Neural cell (in vitro differentiated cells): ENCODE measurements at regions not wholly inside any gene's neighbourhood (a gene's known extent, or its start where the extent isn't known, plus 50 kb on each side); places are given as distances from the start of the nearest gene placed in this dataset.

Source experiments
- CTCF ChIP-seq: fragments of 450-650 bp; IDR thresholded peaks from 2 replicates; pipeline ENCODE4 v1.5.1; 2014; ENCODE audit warnings: antibody characterized with exemption, mild to moderate bottlenecking, moderate library complexity; ENCODE audit not compliant: poor library complexity, severe bottlenecking
- EP300 ChIP-seq: fragments of 450-650 bp; conservative IDR thresholded peaks from 2 replicates; pipeline ENCODE4 v1.6.1; 2014; ENCODE audit warnings: antibody characterized with exemption, mild to moderate bottlenecking, moderate library complexity; ENCODE audit not compliant: poor library complexity, severe bottlenecking
- EZH2 ChIP-seq: fragments of 200-600, 300-800 bp; shearing (Covaris generic), sonication (generic); IDR thresholded peaks from 2 replicates; pipeline ENCODE4 v1.6.1; 2014; ENCODE audit warnings: antibody characterized with exemption, low read length, borderline replicate concordance, mild to moderate bottlenecking; ENCODE audit not compliant: insufficient read depth, poor library complexity, severe bottlenecking
- MXI1 ChIP-seq: fragments of 450-650 bp; conservative IDR thresholded peaks from 2 replicates; pipeline ENCODE4 v1.6.1; 2014; ENCODE audit warnings: antibody characterized with exemption, mild to moderate bottlenecking; ENCODE audit not compliant: poor library complexity, severe bottlenecking
- POLR2AphosphoS5 ChIP-seq: IDR thresholded peaks from 2 replicates; pipeline ENCODE4 v1.6.1; 2012
- RAD21 ChIP-seq: fragments of 450-650 bp; conservative IDR thresholded peaks from 2 replicates; pipeline ENCODE4 v1.6.1; 2014; ENCODE audit warnings: antibody characterized with exemption, mild to moderate bottlenecking, moderate library complexity
- SMC3 ChIP-seq: fragments of 450-650 bp; conservative IDR thresholded peaks from 2 replicates; pipeline ENCODE4 v1.6.1; 2014; ENCODE audit warnings: antibody characterized with exemption, mild to moderate bottlenecking, moderate library complexity; ENCODE audit not compliant: poor library complexity
- TF ChIP-seq, protein P1 (sequence below): IDR thresholded peaks from 2 replicates; pipeline ENCODE4 v1.6.1; 2012; ENCODE audit warnings: borderline replicate concordance

DNA sequence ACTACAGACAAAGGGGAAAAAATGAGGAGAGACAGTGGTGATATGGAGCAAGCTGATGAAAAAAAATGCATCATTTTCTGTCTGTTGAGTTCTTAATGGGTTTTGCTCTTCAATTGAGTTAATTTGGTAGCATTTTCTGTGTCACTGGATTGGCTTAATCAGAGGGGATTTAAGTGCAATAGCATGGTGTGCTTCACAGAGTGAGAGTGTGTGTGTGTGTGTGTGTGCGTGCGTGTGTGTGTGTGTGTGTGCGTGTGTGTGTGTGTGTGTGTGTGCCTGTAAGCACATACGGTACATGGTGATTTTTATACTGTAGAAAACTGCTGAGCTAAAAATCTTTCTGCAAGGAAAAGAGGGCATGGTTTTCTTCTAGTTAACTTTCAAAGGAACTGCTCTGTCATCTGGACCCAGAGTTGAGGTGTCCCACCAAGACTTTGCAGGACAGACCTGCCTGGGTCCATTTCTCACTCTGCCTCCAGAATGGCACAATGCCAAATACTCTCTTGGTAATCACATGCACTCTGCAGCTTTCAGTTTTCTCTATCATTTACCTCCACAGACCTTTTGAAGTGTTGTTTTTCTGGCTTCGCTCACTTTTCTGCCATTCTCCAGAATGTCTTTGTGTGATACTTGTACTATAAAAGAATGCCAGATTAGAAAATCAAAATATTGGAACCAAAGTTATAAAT lies 952.6 kb upstream of the SOX9 start:
- TF ChIP-seq POLR2AphosphoS5 (no peak), CTCF (no peak), RAD21 (no peak), EZH2 (no peak), EP300 (no peak), SMC3 (no peak), MXI1 (no peak)
- TF ChIP-seq, protein P1, sequence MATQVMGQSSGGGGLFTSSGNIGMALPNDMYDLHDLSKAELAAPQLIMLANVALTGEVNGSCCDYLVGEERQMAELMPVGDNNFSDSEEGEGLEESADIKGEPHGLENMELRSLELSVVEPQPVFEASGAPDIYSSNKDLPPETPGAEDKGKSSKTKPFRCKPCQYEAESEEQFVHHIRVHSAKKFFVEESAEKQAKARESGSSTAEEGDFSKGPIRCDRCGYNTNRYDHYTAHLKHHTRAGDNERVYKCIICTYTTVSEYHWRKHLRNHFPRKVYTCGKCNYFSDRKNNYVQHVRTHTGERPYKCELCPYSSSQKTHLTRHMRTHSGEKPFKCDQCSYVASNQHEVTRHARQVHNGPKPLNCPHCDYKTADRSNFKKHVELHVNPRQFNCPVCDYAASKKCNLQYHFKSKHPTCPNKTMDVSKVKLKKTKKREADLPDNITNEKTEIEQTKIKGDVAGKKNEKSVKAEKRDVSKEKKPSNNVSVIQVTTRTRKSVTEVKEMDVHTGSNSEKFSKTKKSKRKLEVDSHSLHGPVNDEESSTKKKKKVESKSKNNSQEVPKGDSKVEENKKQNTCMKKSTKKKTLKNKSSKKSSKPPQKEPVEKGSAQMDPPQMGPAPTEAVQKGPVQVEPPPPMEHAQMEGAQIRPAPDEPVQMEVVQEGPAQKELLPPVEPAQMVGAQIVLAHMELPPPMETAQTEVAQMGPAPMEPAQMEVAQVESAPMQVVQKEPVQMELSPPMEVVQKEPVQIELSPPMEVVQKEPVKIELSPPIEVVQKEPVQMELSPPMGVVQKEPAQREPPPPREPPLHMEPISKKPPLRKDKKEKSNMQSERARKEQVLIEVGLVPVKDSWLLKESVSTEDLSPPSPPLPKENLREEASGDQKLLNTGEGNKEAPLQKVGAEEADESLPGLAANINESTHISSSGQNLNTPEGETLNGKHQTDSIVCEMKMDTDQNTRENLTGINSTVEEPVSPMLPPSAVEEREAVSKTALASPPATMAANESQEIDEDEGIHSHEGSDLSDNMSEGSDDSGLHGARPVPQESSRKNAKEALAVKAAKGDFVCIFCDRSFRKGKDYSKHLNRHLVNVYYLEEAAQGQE = no peak
